Inflammatory macrophage (primary cell): ENCODE measurements at regions not wholly inside any gene's neighbourhood (a gene's known extent, or its start where the extent isn't known, plus 50 kb on each side); places are given as distances from the start of the nearest gene placed in this dataset.

ENCODE experiments used
- DNase-seq, 2 donors: peaks; one replicate each; pipeline ENCODE4 v3.0.0-alpha.2; 2020 to 2022

GRCh38 chr9:79164406-79164805 lies 407.4 kb upstream of the TLE4 start:
- no peak for DNase-seq

- DNase-seq: peak in 1 of 2 donors; percentile 22
Measured at GRCh38 chr9:79165020-79165780, 406.6 kb upstream of the TLE4 start.

GRCh38 chr9:79166005-79166404 lies 405.8 kb upstream of the TLE4 start:
- DNase-seq: no peak

GRCh38 chr9:79170643-79171042 lies 401.1 kb upstream of the TLE4 start:
- no peak for DNase-seq

- DNase-seq: no peak
Measured at GRCh38 chr9:79173932-79174331, 397.8 kb upstream of the TLE4 start.

- no peak for DNase-seq
Measured at GRCh38 chr9:79176014-79176697, 395.6 kb upstream of the TLE4 start.

- DNase-seq: no peak
Measured at GRCh38 chr9:79184831-79185230, 386.9 kb upstream of the TLE4 start.

GRCh38 chr9:79185866-79186265 lies 385.9 kb upstream of the TLE4 start:
- no peak for DNase-seq

GRCh38 chr9:79189511-79189924 lies 382.2 kb upstream of the TLE4 start:
- DNase-seq: no peak

GRCh38 chr9:79193001-79193400 lies 378.8 kb upstream of the TLE4 start:
- no peak for DNase-seq

GRCh38 chr9:79193501-79194223 lies 378.1 kb upstream of the TLE4 start:
- DNase-seq: no peak

- no peak for DNase-seq
Measured at GRCh38 chr9:79195879-79196278, 375.9 kb upstream of the TLE4 start.

GRCh38 chr9:79196606-79197005 lies 375.2 kb upstream of the TLE4 start:
- no peak for DNase-seq

GRCh38 chr9:79200336-79200735 lies 371.4 kb upstream of the TLE4 start:
- no peak for DNase-seq

- DNase-seq: no peak
Measured at GRCh38 chr9:79201636-79202035, 370.1 kb upstream of the TLE4 start.

GRCh38 chr9:79208791-79209396 lies 362.9 kb upstream of the TLE4 start:
- DNase-seq: no peak

GRCh38 chr9:79210541-79211243 lies 361.1 kb upstream of the TLE4 start:
- DNase-seq: no peak

- no peak for DNase-seq
Measured at GRCh38 chr9:79213417-79214125, 358.2 kb upstream of the TLE4 start.

- DNase-seq: peak; percentile 21 to 44
Measured at GRCh38 chr9:79215821-79216220, 355.9 kb upstream of the TLE4 start.

GRCh38 chr9:79220251-79220650 lies 351.5 kb upstream of the TLE4 start:
- no peak for DNase-seq

- DNase-seq: no peak
Measured at GRCh38 chr9:79220666-79221065, 351.1 kb upstream of the TLE4 start.

GRCh38 chr9:79221084-79221483 lies 350.7 kb upstream of the TLE4 start:
- DNase-seq: no peak
